Activated CD4-positive, alpha-beta T cell treated with anti-CD3 and anti-CD28 coated beads for 36 hours (primary cell): ENCODE measurements at regions not wholly inside any gene's neighbourhood (a gene's known extent, or its start where the extent isn't known, plus 50 kb on each side); places are given as distances from the start of the nearest gene placed in this dataset.

Experiments
- ATAC-seq: fragments of 200-7000 bp; cut with Tn5 transposase; one replicate; pipeline ENCODE4 v1.10.0; 2021; ENCODE audit warnings: mild to moderate bottlenecking, moderate library complexity
- CTCF ChIA-PET: fragments of 350-600 bp; sonication (Branson Sonifier 250); formaldehyde crosslinking; loops from one replicate; lab custom pipeline; 2021; ENCODE audit warnings: antibody characterized with exemption; lab: Charles Lee
- POLR2A ChIA-PET: fragments of 350-600 bp; sonication (Branson Sonifier 250); formaldehyde crosslinking; loops from one replicate; lab custom pipeline; 2021; ENCODE audit warnings: antibody characterized with exemption, inconsistent platforms; lab: Charles Lee
- DNase-seq: peaks from one replicate; pipeline ENCODE4 v3.0.0-alpha.2; 2020
- H3K27ac Mint-ChIP-seq: one replicate; pipeline ENCODE4 v1.8.0; 2021; ENCODE audit warnings: mixed read lengths
- H3K27me3 Mint-ChIP-seq: one replicate; pipeline ENCODE4 v1.8.0; 2021; ENCODE audit warnings: mixed read lengths
- H3K36me3 Mint-ChIP-seq: one replicate; pipeline ENCODE4 v1.8.0; 2021; ENCODE audit warnings: low read depth, mixed read lengths
- H3K4me1 Mint-ChIP-seq: one replicate; pipeline ENCODE4 v1.8.0; 2021; ENCODE audit warnings: mixed read lengths
- H3K4me3 Mint-ChIP-seq: one replicate; pipeline ENCODE4 v1.8.0; 2021; ENCODE audit warnings: mild to moderate bottlenecking, moderate library complexity, mixed read lengths
- H3K9me3 Mint-ChIP-seq: one replicate; pipeline ENCODE4 v1.8.0; 2021; ENCODE audit warnings: low read depth, mixed read lengths
- intact Hi-C, 2 experiments: fragments of 100-400 bp; cut with DNase I in 1 of 2; cut with micrococcal nuclease in 1 of 2; formaldehyde crosslinking; loops; one replicate each; pipeline versions ENCODE4 v1.14.2 to v1.15.1; 2022 to 2024; cut with DNase I, micrococcal nuclease

- ChIA-PET CTCF (no interaction called here), POLR2A (no interaction called here)
- DNase-seq (no peak), ATAC-seq (no peak)
- no peaks in the 10 kb centered on the region for H3K36me3 Mint-ChIP-seq
- peak overlapping the region; percentile 23 for H3K4me3 Mint-ChIP-seq
- H3K9me3 Mint-ChIP-seq = no peaks in the 10 kb centered on the region
- intact Hi-C loops = no loop called here
- H3K27ac Mint-ChIP-seq = no peak overlapping the region
- peaks cover 6% of the 10 kb centered on the region for H3K4me1 Mint-ChIP-seq
- peaks cover 31% of the 10 kb centered on the region for H3K27me3 Mint-ChIP-seq
Measured at GRCh38 chr12:115451151-115451779, 767.3 kb upstream of the TBX3 start.

- ChIA-PET CTCF (interaction anchor here (0.6 kb wide), 1 partner anchor 1831 kb away, joined by 5 read pairs; no protein-coding TSS in a partner anchor), POLR2A (no interaction called here)
- no peak for DNase-seq
- H3K27ac Mint-ChIP-seq = no peak overlapping the region
- H3K36me3 Mint-ChIP-seq = no peaks in the 10 kb centered on the region
- H3K4me1 Mint-ChIP-seq = peaks cover 6% of the 10 kb centered on the region
- H3K4me3 Mint-ChIP-seq = no peak overlapping the region
- intact Hi-C loops = no loop called here
- no peaks in the 10 kb centered on the region for H3K9me3 Mint-ChIP-seq
- no peak for ATAC-seq
- H3K27me3 Mint-ChIP-seq = peaks cover 31% of the 10 kb centered on the region
Measured at GRCh38 chr12:115450710-115451109, 766.7 kb upstream of the TBX3 start.

- intact Hi-C loops = no loop called here
- peaks cover 6% of the 10 kb centered on the region for H3K4me1 Mint-ChIP-seq
- no peaks in the 10 kb centered on the region for H3K9me3 Mint-ChIP-seq
- POLR2A ChIA-PET = no interaction called here
- DNase-seq (no peak), ATAC-seq (no peak)
- H3K36me3 Mint-ChIP-seq = no peaks in the 10 kb centered on the region
- H3K27ac Mint-ChIP-seq = no peak overlapping the region
- CTCF ChIA-PET = interaction anchor here (0.6 kb wide), 1 partner anchor 1831 kb away, joined by 5 read pairs; no protein-coding TSS in a partner anchor
- no peak overlapping the region for H3K4me3 Mint-ChIP-seq
- peaks cover 31% of the 10 kb centered on the region for H3K27me3 Mint-ChIP-seq
Measured at GRCh38 chr12:115450017-115450416, 766.0 kb upstream of the TBX3 start.

GRCh38 chr12:115449526-115449925 is 765.6 kb upstream of the TBX3 start:
- H3K4me1 Mint-ChIP-seq = peaks cover 6% of the 10 kb centered on the region
- no peak for ATAC-seq
- H3K27me3 Mint-ChIP-seq = peaks cover 31% of the 10 kb centered on the region
- ChIA-PET CTCF (no interaction called here), POLR2A (no interaction called here)
- intact Hi-C loops = no loop called here
- no peaks in the 10 kb centered on the region for H3K9me3 Mint-ChIP-seq
- no peaks in the 10 kb centered on the region for H3K36me3 Mint-ChIP-seq
- no peak overlapping the region for H3K4me3 Mint-ChIP-seq
- DNase-seq = no peak
- no peak overlapping the region for H3K27ac Mint-ChIP-seq

GRCh38 chr12:115444346-115444745 is 760.4 kb upstream of the TBX3 start:
- Mint-ChIP-seq H3K36me3 (no peaks in the 10 kb centered on the region), H3K27me3 (no peaks in the 10 kb centered on the region), H3K4me1 (no peaks in the 10 kb centered on the region), H3K27ac (no peak overlapping the region), H3K9me3 (no peaks in the 10 kb centered on the region), H3K4me3 (no peak overlapping the region)
- DNase-seq = no peak
- intact Hi-C loops = no loop called here
- ChIA-PET CTCF (interaction anchor here (0.6 kb wide), 1 partner anchor 196 kb away, joined by 3 read pairs; no protein-coding TSS in a partner anchor), POLR2A (no interaction called here)
- no peak for ATAC-seq

- DNase-seq (no peak), ATAC-seq (no peak)
- Mint-ChIP-seq H3K27me3 (no peaks in the 10 kb centered on the region), H3K9me3 (no peaks in the 10 kb centered on the region), H3K27ac (no peak overlapping the region), H3K4me3 (no peak overlapping the region), H3K4me1 (no peaks in the 10 kb centered on the region), H3K36me3 (no peaks in the 10 kb centered on the region)
- ChIA-PET CTCF (interaction anchor here (0.5 kb wide), 1 partner anchor 10 kb away, joined by 4 read pairs; no protein-coding TSS in a partner anchor), POLR2A (no interaction called here)
- intact Hi-C loops = no loop called here
Measured at GRCh38 chr12:115443351-115443938, 759.5 kb upstream of the TBX3 start.

- POLR2A ChIA-PET = no interaction called here
- intact Hi-C loops = no loop called here
Measured at GRCh38 chr12:115440438-115440837, 756.5 kb upstream of the TBX3 start.

GRCh38 chr12:115439008-115439601 is 755.1 kb upstream of the TBX3 start:
- ATAC-seq = no peak
- no peaks in the 10 kb centered on the region for H3K9me3 Mint-ChIP-seq
- no peak for DNase-seq
- ChIA-PET CTCF (no interaction called here), POLR2A (no interaction called here)
- no peaks in the 10 kb centered on the region for H3K36me3 Mint-ChIP-seq
- no peaks in the 10 kb centered on the region for H3K4me1 Mint-ChIP-seq
- H3K27me3 Mint-ChIP-seq = no peaks in the 10 kb centered on the region
- no peak overlapping the region for H3K4me3 Mint-ChIP-seq
- intact Hi-C loops = no loop called here
- H3K27ac Mint-ChIP-seq = no peak overlapping the region

More at GRCh38 chr12:115440438-115440837, 756.5 kb upstream of the TBX3 start:
- Mint-ChIP-seq H3K27ac (no peak overlapping the region), H3K4me3 (no peak overlapping the region), H3K4me1 (no peaks in the 10 kb centered on the region), H3K9me3 (no peaks in the 10 kb centered on the region), H3K27me3 (no peaks in the 10 kb centered on the region), H3K36me3 (no peaks in the 10 kb centered on the region)
- no peak for ATAC-seq
- CTCF ChIA-PET = interaction anchor here (0.6 kb wide), 1 partner anchor 29 kb away, joined by 3 read pairs; no protein-coding TSS in a partner anchor
- DNase-seq = no peak

- H3K27ac Mint-ChIP-seq = no peak overlapping the region
- ChIA-PET POLR2A (no interaction called here), CTCF (no interaction called here)
- no peak for DNase-seq
- H3K27me3 Mint-ChIP-seq = no peaks in the 10 kb centered on the region
- no peak for ATAC-seq
- H3K9me3 Mint-ChIP-seq = no peaks in the 10 kb centered on the region
- H3K4me1 Mint-ChIP-seq = no peaks in the 10 kb centered on the region
- H3K4me3 Mint-ChIP-seq = no peak overlapping the region
- intact Hi-C loops = no loop called here
- H3K36me3 Mint-ChIP-seq = no peaks in the 10 kb centered on the region
Measured at GRCh38 chr12:115438314-115438713, 754.3 kb upstream of the TBX3 start.

- H3K4me3 Mint-ChIP-seq = no peak overlapping the region
- no peak for DNase-seq
- intact Hi-C loops = no loop called here
- no peaks in the 10 kb centered on the region for H3K9me3 Mint-ChIP-seq
- CTCF ChIA-PET = no interaction called here
- H3K36me3 Mint-ChIP-seq = no peaks in the 10 kb centered on the region
- no peak overlapping the region for H3K27ac Mint-ChIP-seq
- H3K4me1 Mint-ChIP-seq = no peaks in the 10 kb centered on the region
- POLR2A ChIA-PET = no interaction called here
- ATAC-seq = no peak
- no peaks in the 10 kb centered on the region for H3K27me3 Mint-ChIP-seq
Measured at GRCh38 chr12:115437061-115437567, 753.1 kb upstream of the TBX3 start.

- Mint-ChIP-seq H3K4me3 (no peak overlapping the region), H3K4me1 (no peaks in the 10 kb centered on the region), H3K27me3 (no peaks in the 10 kb centered on the region), H3K27ac (no peak overlapping the region), H3K36me3 (no peaks in the 10 kb centered on the region), H3K9me3 (no peaks in the 10 kb centered on the region)
- no peak for ATAC-seq
- DNase-seq = no peak
- intact Hi-C loops = no loop called here
- CTCF ChIA-PET = no interaction called here
- POLR2A ChIA-PET = no interaction called here
Measured at GRCh38 chr12:115433014-115433634, 749.1 kb upstream of the TBX3 start.
